HS-27A (cell line): ENCODE measurements at regions not wholly inside any gene's neighbourhood (a gene's known extent, or its start where the extent isn't known, plus 50 kb on each side); places are given as distances from the start of the nearest gene placed in this dataset.

Experiments used
- DNase-seq: peaks from one replicate; pipeline ENCODE4 v3.0.0-alpha.2; 2012; ENCODE audit warnings: low read depth, missing footprints

DNA sequence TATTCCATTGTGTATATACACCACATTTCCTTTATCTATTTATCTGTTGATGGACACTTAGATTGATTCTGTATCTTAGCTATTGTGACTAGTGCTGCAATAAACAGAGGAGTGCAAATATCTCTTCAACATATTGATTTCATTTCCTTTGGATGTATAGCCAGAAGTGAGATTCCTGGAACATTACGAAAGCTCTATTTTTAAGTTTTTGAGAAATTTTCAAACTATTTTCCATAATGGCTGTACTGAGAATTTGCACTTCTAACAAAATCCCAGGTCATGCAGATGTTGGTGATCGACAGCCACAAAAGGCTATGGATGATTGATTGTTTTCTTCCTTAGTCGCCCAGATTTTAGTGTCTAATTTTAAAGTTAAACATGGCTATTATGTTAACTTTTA, 132.7 kb upstream of the MTAP start:
- DNase-seq: no peak

GRCh38 chr9:21670374-21670773, 132.1 kb upstream of the MTAP start:
- DNase-seq: no peak

DNA sequence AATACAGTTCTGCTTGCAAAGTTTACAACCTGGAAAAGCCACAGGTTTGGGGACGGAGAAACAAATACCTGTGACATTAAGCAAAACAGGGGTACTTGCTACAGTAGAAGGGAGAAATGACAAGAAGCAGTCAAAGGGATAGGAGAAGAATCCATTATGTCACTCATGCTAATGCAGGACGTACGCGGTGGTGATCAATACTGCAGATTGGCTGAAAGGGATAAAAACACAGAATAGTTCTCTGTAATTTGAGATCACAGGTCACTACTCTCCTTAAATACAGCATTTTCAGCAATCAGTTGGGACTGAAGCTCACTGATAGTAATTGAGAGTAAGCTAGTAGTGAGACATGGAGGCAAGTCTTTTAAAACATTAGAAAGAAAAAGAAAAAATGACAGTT, 130.3 kb upstream of the MTAP start:
- DNase-seq: no peak

DNA sequence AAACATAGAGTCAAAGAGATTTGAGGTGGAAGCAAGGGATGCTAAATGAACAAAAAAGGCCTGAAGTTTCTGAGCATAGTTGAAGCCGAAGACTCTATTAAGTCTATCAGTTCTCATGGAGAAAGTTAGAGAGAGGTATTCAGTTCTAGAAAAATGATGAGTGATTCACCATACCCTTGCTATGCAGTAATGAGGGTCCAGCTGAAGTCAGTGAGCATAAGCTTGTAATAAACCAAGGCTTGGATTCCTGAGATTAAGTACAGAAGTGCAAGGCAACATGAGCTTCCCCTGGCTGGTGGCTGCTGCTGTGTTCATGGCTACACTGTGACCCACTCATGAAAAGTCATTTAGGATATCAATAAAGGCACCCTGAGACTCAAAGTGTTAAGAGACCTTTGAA, 129.7 kb upstream of the MTAP start:
- DNase-seq: no peak

GRCh38 chr9:21674894-21675293, 127.5 kb upstream of the MTAP start:
- DNase-seq: no peak

DNA sequence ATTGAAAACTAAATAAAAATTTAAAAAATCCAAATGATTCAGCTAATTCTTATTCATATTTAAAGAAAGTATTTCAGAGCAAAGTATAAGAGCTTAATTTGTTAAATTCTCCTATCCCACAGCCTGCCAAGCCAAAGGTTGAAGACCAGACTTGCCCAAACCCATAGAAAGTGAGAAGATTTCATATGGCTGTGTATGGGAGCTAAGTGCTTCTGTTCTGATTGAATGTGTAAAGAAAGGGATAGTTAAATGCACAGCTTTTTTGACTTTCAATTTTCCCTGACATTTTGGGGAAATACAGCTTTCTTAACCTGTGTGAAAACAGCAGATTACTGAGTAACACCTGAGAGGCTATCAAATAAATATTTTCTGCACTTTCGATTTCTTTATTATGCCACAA, 125.0 kb upstream of the MTAP start:
- DNase-seq: no peak

GRCh38 chr9:21677834-21678233, 124.6 kb upstream of the MTAP start:
- peak; percentile 55 for DNase-seq

DNA sequence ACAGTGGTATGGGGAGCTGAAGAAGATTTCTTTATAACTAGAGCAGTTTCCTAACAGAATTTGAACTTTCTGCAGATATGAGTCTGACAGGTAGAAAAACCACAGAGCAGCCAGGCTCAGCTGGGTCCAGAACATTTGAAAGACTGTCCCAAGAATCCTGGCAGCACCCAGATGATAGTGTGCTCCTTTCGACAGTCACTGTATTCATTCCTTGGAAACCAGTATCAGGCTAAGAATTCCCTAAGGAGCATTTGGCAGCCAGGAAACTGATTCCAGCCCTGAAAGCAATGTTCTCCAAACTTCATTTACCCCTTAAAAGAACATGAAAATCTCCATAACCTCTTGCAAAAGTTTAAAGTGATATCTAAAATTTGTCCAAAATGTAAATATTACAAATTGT, 123.0 kb upstream of the MTAP start:
- no peak for DNase-seq

DNA sequence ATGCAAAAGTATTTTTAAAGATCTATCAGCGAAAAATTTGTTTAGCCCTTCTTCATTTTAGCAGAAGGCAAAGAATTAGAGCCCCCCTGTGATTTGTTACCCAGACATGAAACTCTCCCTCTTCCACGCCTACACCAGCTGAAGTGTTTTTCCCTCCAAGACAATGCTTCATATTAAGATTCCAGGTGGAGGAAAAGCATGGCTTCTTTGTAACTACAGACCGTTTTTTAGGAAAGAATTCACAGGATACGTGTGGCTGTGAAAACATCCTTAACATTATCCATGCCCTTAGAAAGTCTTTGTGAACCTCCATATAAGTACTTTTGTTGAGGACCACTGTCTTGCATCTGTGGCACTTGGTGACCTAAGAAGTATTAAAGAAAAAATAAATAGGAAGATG, 121.8 kb upstream of the MTAP start:
- DNase-seq: no peak

GRCh38 chr9:21681641-21682040, 120.8 kb upstream of the MTAP start:
- DNase-seq: no peak

DNA sequence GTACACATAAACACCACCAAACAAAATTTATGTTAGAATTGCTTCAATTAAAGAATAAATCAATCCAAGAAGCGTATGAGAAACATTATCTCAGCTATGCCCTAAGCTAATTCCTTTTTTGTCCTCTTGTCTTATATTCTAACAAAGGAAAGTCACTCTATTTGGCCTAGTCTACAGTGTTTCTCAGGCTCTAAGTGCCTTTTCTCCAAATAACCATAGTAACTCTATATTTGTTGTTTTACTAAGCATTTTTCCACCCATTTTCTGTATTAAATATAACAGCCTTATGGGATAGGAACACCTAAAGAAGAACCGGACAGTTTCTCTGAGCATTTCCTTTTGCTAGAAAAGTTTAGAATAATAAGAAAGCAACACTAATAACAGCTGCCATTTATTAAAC, 120.1 kb upstream of the MTAP start:
- no peak for DNase-seq

- DNase-seq: no peak
Measured at GRCh38 chr9:21682981-21683380, 119.5 kb upstream of the MTAP start.

GRCh38 chr9:21683484-21684175, 118.8 kb upstream of the MTAP start:
- no peak for DNase-seq

DNA sequence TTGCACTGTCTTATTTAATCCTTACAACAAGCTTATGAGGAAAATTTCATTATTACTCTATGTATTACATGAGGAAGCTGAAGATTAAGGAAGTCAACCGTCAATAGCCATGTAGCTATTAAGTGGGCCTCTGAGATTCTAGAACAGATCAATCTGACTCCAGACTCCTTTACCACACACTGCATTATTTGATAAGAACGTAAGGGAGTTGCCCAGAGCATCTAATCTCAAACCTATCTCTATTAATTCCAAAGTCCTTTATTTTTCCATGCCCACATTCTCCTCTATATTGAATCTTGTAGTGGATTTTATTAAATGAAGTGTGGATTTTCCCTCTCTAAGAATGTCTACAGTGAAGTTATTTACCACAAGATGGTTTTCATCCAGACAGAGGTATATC, 118.2 kb upstream of the MTAP start:
- no peak for DNase-seq

GRCh38 chr9:21684831-21685362, 117.5 kb upstream of the MTAP start:
- DNase-seq: no peak

GRCh38 chr9:21685502-21685901, 116.9 kb upstream of the MTAP start:
- DNase-seq: no peak

DNA sequence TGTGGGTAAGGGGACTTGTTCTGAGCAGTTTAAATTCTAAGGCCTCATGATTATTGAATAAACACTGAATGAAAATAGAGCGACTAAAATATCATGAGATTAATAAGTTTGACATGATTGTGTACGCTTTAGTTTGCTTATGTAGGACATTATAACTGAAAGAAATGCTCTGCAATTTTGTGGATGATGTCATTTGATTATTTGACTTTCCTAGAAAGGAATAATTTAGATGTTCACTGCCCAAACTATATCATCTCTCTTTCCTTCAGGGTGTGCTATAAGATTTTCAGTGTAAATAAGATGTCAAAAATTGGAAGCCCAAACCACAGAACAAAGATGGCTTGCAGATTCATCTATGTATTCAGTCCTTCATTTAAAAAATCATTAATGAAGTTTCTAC, 115.7 kb upstream of the MTAP start:
- no peak for DNase-seq

DNA sequence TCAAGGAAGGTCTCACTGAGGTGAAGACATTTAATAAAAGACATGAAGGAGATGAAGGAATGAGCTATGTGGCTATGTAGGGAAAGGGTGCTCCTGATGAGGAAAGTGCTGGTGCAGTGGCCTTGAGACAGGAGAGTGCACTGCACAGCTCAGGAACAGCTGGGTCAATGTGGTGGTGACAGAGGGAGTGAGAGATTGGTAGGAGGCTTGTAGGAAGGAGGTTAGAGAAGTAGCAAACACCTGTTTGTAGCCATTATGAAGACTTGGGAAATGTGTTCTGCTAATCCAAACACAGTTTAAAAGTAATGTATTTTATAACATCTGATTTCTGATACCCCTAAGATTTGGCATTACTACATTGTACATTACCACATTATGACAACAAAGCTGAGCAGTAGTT, 115.1 kb upstream of the MTAP start:
- DNase-seq: no peak

DNA sequence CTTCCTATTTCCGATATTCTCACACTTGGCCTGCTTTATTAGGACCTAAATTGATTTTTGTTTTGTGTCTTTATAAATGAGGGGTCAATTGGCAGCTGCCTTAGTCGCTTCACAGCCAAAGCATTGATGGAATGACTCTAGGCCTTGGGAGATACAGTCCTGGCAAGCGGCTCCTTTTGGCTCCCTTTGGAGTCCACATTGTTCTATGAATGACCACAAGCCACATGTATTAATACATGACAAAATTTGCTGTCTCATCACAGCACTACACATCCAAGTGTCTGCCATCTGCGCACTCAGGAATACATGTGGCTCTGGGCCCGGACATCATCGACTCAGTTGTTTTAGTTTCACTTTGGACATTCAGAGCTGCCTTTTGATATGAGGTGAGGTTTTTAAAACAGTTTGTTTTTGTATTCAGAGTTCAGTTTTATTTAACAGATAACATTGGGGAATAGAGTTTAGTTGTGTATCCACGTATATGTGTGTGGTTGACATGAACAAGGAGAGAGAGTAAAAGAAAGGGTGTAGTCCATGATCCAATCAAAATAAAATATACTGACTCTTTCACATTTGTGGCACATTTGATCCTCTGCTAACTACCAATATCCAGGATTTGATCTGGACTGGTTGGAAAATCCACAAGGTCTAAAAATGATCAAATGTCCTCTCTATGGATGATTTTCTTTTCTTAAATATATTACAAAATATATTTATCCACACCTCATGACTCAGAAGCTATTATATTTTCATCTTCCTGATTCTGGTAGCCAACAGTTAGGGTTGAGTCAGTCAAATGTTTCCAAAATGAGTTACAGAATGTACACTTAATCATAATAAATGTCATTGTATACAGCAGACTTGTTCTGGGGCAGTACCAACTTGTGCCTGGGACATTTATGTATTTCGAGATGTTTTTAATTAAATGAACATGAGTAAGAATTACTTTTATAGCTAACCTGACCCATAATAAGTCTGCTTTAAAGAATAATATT, 114.0 kb upstream of the MTAP start:
- no peak for DNase-seq

- DNase-seq: no peak
Measured at GRCh38 chr9:21689854-21690253, 112.6 kb upstream of the MTAP start.

DNA sequence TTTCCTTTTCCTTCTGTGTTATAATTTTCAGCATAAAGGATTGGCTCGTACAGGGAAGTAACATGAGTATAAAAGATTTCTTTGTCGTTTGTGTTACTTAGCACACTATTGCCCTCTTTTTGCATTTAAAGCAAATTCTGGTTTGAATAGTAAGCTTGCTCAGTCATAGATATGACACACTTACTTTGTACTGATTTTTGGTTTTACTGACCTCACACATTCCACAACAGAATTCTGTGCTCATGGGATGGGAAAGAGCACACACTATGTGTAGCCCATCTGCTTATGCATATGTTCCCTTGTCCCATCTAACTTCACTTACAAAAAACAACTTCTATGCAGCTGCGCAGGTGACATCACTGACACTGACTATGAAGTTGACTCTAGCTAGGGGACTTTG, 111.9 kb upstream of the MTAP start:
- DNase-seq: no peak

GRCh38 chr9:21692390-21692789, 110.0 kb upstream of the MTAP start:
- no peak for DNase-seq

DNA sequence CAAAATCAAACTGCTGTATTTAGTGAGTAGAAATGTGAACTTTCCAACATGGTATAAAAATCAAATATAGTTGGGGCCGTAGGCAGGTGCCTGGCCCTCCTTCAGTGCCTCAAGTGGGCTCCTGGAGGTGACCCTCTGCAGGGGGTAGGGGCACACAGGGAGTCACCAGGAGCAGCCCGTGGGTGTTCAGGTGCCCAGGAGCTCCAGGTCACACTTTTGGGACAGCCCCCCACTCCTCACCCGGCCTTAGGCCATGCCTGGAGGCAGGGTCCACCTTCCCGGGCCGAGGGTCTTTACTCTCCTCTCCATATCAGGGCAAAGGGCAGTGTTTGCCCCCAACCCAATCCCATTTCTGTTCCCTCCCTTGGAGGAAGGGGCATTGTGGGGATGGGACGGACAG, 108.0 kb upstream of the MTAP start:
- no peak for DNase-seq
